Ectodermal cell (in vitro differentiated cells): ENCODE measurements at regions not wholly inside any gene's neighbourhood (a gene's known extent, or its start where the extent isn't known, plus 50 kb on each side); places are given as distances from the start of the nearest gene placed in this dataset.
"Not testable (repeated sequence)": the region's sequence is repeated elsewhere in the genome, so short reads cannot be mapped to it uniquely, and the experiment has no call there.

Experiments used
- H3K27ac ChIP-seq: 2 replicates; pipeline ENCODE4 v1.7.0; 2013; ENCODE audit warnings: mild to moderate bottlenecking, low read depth, low read length; ENCODE audit not compliant: insufficient read depth, poor library complexity, severe bottlenecking
- H3K27me3 ChIP-seq: 2 replicates; pipeline ENCODE4 v1.7.0; 2013; ENCODE audit warnings: mild to moderate bottlenecking, low read length; ENCODE audit not compliant: insufficient read depth, control insufficient read depth, poor library complexity, severe bottlenecking
- H3K36me3 ChIP-seq: one replicate; pipeline ENCODE4 v1.7.0; 2013; ENCODE audit warnings: low read length; ENCODE audit not compliant: control insufficient read depth, insufficient read depth
- H3K4me1 ChIP-seq: one replicate; pipeline ENCODE4 v1.7.0; 2013; ENCODE audit warnings: low read length; ENCODE audit not compliant: control insufficient read depth, insufficient read depth
- H3K4me3 ChIP-seq: 2 replicates; pipeline ENCODE4 v1.7.0; 2013; ENCODE audit warnings: low read depth, low read length, control low read depth; ENCODE audit not compliant: insufficient read depth
- H3K9me3 ChIP-seq: 2 replicates; pipeline ENCODE4 v1.7.0; 2013; ENCODE audit warnings: mild to moderate bottlenecking, low read length, moderate library complexity; ENCODE audit not compliant: control insufficient read depth
- WGBS, 2 experiments: methylation state at CpG; one replicate each; pipeline ENCODE4 v1.1.7; 2013; ENCODE audit warnings: missing lambda C conversion rate in 2 of 2; 5-methylcytosine and 5-hydroxymethylcytosine counted together

GRCh38 chr14:97149775-97150174 lies 352.6 kb downstream of the VRK1 start:
- Histone ChIP-seq H3K4me1 (no peaks in the 10 kb centered on the region), H3K36me3 (no peaks in the 10 kb centered on the region), H3K27me3 (no peaks in the 10 kb centered on the region), H3K9me3 (no peaks in the 10 kb centered on the region), H3K27ac (no peak overlapping the region), H3K4me3 (no peak overlapping the region)
- 35 to 56% methylated on average over 3 of the region's 3 CpGs for WGBS, 2 experiments

GRCh38 chr14:97153527-97153926 lies 356.3 kb downstream of the VRK1 start:
- H3K4me1 ChIP-seq: no peaks in the 10 kb centered on the region
- no peak overlapping the region for H3K4me3 ChIP-seq
- H3K27ac ChIP-seq: no peak overlapping the region
- H3K36me3 ChIP-seq: no peaks in the 10 kb centered on the region
- no peaks in the 10 kb centered on the region for H3K9me3 ChIP-seq
- H3K27me3 ChIP-seq: no peaks in the 10 kb centered on the region
- WGBS, 2 experiments: 93 to 98% methylated on average over 6 of the region's 6 CpGs

- H3K36me3 ChIP-seq: no peaks in the 10 kb centered on the region
- no peak overlapping the region for H3K27ac ChIP-seq
- no peaks in the 10 kb centered on the region for H3K4me1 ChIP-seq
- no peak overlapping the region for H3K4me3 ChIP-seq
- no peaks in the 10 kb centered on the region for H3K27me3 ChIP-seq
- 79 to 87% methylated on average over 2 of the region's 2 CpGs for WGBS, 2 experiments
- no peaks in the 10 kb centered on the region for H3K9me3 ChIP-seq
Measured at GRCh38 chr14:97155320-97155719, 358.1 kb downstream of the VRK1 start.

- Histone ChIP-seq H3K4me1 (no peaks in the 10 kb centered on the region), H3K27ac (no peak overlapping the region), H3K36me3 (no peaks in the 10 kb centered on the region), H3K4me3 (no peak overlapping the region), H3K9me3 (no peaks in the 10 kb centered on the region), H3K27me3 (no peaks in the 10 kb centered on the region)
- 74 to 79% methylated on average over 4 of the region's 4 CpGs for WGBS, 2 experiments
Measured at GRCh38 chr14:97155814-97156213, 358.6 kb downstream of the VRK1 start.

DNA sequence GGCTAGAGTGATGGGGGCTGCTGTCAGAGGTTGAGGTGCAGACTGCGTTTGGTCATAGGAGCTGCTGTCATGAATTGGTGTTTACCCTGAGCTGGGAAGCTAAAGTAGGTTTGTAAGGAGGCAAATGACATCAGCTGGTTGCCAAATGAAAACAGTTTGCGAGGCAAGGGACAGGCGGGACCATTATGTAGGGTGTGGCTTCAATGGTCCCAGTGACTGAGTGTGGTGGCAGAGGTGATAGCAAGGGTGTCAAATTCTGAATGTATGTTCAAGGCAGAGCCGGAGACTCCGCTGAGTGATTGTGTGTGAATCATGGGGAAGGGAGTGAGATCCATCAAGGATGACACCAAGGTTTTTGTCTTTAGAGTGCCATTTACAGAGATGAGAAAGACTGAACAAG lies 359.5 kb downstream of the VRK1 start:
- no peaks in the 10 kb centered on the region for H3K4me1 ChIP-seq
- H3K9me3 ChIP-seq: no peaks in the 10 kb centered on the region
- H3K36me3 ChIP-seq: no peaks in the 10 kb centered on the region
- H3K4me3 ChIP-seq: no peak overlapping the region
- H3K27me3 ChIP-seq: no peaks in the 10 kb centered on the region
- H3K27ac ChIP-seq: no peak overlapping the region
- WGBS, 2 experiments: 84% methylated on average over 5 of the region's 5 CpGs

GRCh38 chr14:97158102-97158501 lies 360.9 kb downstream of the VRK1 start:
- H3K4me3 ChIP-seq: no peak overlapping the region
- H3K27me3 ChIP-seq: no peaks in the 10 kb centered on the region
- WGBS, 2 experiments: 78 to 88% methylated on average over 1 of the region's 1 CpG
- H3K4me1 ChIP-seq: no peaks in the 10 kb centered on the region
- H3K36me3 ChIP-seq: no peaks in the 10 kb centered on the region
- H3K9me3 ChIP-seq: no peaks in the 10 kb centered on the region
- H3K27ac ChIP-seq: no peak overlapping the region

GRCh38 chr14:97159124-97159523 lies 361.9 kb downstream of the VRK1 start:
- Histone ChIP-seq H3K27me3 (no peaks in the 10 kb centered on the region), H3K36me3 (no peaks in the 10 kb centered on the region), H3K27ac (no peak overlapping the region), H3K4me1 (no peaks in the 10 kb centered on the region), H3K4me3 (no peak overlapping the region), H3K9me3 (no peaks in the 10 kb centered on the region)
- WGBS, 2 experiments: 88% methylated on average over 4 of the region's 4 CpGs

- Histone ChIP-seq H3K36me3 (no peaks in the 10 kb centered on the region), H3K9me3 (no peaks in the 10 kb centered on the region), H3K27ac (no peak overlapping the region), H3K27me3 (no peaks in the 10 kb centered on the region), H3K4me1 (no peaks in the 10 kb centered on the region), H3K4me3 (no peak overlapping the region)
- WGBS, 2 experiments: 95 to 96% methylated on average over 6 of the region's 6 CpGs
Measured at GRCh38 chr14:97162621-97163020, 365.4 kb downstream of the VRK1 start.

DNA sequence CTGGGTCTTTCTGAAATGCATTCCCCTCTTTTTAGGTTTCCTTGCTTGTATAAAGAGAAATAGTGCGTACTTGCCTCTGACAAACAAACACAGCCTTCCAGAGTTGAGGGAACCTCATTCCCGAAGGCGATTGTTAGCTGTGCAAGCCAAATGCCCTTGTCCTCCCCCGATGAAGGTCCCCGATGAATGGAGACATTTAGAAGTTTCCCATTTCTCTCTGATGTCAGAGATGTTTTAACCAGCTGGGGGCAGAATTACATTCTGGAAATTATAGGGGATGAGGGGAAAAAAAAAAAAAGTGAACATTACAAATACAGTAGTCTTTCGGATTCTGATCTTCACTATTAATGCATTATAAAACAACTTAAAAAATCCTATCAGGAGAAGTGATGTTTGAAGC lies 366.8 kb downstream of the VRK1 start:
- Histone ChIP-seq H3K27ac (no peak overlapping the region), H3K4me3 (no peak overlapping the region), H3K4me1 (no peaks in the 10 kb centered on the region), H3K9me3 (no peaks in the 10 kb centered on the region), H3K27me3 (no peaks in the 10 kb centered on the region), H3K36me3 (no peaks in the 10 kb centered on the region)
- 91 to 94% methylated on average over 5 of the region's 6 CpGs for WGBS, 2 experiments

DNA sequence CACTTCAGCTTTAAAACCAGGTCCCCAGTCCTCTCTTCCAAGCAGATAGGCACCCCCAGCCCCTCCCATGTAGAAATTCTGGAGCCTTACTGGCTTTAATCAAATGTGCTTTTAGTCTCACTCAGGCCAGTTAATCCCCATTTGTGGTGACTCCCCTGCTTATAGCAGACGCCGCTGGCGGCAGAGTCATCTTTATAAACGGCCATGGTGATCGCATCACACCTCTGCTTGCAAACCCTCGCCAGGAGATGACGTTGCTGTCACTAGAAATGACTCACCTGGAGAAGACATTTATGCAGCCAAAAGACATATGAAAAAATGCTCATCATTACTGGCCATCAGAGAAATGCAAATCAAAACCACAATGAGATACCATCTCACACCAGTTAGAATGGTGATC lies 369.3 kb downstream of the VRK1 start:
- Histone ChIP-seq H3K4me3 (no peak overlapping the region), H3K4me1 (no peaks in the 10 kb centered on the region), H3K27ac (no peak overlapping the region), H3K27me3 (no peaks in the 10 kb centered on the region), H3K9me3 (no peaks in the 10 kb centered on the region), H3K36me3 (no peaks in the 10 kb centered on the region)
- WGBS, 2 experiments: 92 to 93% methylated on average over 7 of the region's 7 CpGs

DNA sequence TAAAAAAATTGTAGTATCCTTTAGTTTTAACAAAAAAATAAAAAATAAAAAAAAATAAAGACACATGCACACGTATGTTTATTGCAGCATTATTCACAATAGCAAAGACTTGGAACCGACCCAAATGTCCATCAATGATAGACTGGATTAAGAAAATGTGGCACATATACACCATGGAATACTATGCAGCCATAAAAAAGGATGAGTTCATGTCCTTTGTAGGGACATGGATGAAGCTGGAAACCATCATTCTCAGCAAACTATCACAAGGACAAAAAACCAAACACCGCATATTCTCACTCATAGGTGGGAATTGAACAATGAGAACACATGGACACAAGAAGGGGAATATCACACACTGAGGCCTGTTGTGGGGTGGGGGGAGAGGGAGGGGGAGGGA lies 370.4 kb downstream of the VRK1 start:
- no CpG with 5 or more reads among the region's 3 CpGs for WGBS, 2 experiments
- not testable (repeated sequence) for H3K4me1 ChIP-seq, H3K36me3 ChIP-seq, H3K9me3 ChIP-seq, H3K4me3 ChIP-seq, H3K27me3 ChIP-seq, H3K27ac ChIP-seq
